Fibroblast of villous mesenchyme (primary cell): ENCODE measurements at regions not wholly inside any gene's neighbourhood (a gene's known extent, or its start where the extent isn't known, plus 50 kb on each side); places are given as distances from the start of the nearest gene placed in this dataset.
"Not testable (repeated sequence)": the region's sequence is repeated elsewhere in the genome, so short reads cannot be mapped to it uniquely, and the experiment has no call there.

Experiments used
- DNase-seq: peaks from one replicate; pipeline ENCODE4 v3.0.0-alpha.2; 2010; ENCODE audit warnings: low read depth
- H3K4me3 ChIP-seq: 2 replicates; pipeline ENCODE4 v1.5.1; 2011; ENCODE audit warnings: low read depth, mild to moderate bottlenecking, low read length
- TF ChIP-seq, protein P1 (sequence below): IDR thresholded peaks from 2 replicates; pipeline ENCODE4 v1.5.1; 2012; ENCODE audit warnings: low read depth, mild to moderate bottlenecking, low read length; ENCODE audit not compliant: insufficient read depth

GRCh38 chr21:22174746-22175145 is 1176.5 kb downstream of the NCAM2 start:
- TF ChIP-seq, protein P1, sequence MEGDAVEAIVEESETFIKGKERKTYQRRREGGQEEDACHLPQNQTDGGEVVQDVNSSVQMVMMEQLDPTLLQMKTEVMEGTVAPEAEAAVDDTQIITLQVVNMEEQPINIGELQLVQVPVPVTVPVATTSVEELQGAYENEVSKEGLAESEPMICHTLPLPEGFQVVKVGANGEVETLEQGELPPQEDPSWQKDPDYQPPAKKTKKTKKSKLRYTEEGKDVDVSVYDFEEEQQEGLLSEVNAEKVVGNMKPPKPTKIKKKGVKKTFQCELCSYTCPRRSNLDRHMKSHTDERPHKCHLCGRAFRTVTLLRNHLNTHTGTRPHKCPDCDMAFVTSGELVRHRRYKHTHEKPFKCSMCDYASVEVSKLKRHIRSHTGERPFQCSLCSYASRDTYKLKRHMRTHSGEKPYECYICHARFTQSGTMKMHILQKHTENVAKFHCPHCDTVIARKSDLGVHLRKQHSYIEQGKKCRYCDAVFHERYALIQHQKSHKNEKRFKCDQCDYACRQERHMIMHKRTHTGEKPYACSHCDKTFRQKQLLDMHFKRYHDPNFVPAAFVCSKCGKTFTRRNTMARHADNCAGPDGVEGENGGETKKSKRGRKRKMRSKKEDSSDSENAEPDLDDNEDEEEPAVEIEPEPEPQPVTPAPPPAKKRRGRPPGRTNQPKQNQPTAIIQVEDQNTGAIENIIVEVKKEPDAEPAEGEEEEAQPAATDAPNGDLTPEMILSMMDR: no peak
- DNase-seq: no peak

GRCh38 chr21:22189278-22189677 is 1191.1 kb downstream of the NCAM2 start:
- no peak overlapping the region for H3K4me3 ChIP-seq
- DNase-seq: no peak
- TF ChIP-seq, protein P1: no peak

More at GRCh38 chr21:22174746-22175145, 1176.5 kb downstream of the NCAM2 start:
- no peak overlapping the region for H3K4me3 ChIP-seq

DNA sequence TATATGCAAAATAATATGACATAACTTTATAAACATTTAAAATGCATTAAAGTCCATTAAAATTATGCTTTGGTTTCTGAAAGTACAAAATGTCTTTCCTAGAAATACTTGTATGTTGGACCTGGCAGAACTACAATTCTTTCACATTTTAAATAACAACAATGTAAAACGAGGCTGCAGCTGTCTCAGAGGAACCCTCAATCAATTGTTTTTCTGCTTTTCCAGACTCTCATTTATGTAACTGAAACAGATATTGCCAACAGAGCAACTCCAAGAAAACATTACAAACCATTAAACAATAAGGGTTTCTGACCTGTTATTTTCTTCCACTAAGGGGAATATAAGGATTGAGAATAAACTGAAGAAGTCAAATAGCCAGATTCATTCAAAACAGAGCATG is 1193.4 kb downstream of the NCAM2 start:
- H3K4me3 ChIP-seq: no peak overlapping the region
- DNase-seq: no peak
- TF ChIP-seq, protein P1: no peak

DNA sequence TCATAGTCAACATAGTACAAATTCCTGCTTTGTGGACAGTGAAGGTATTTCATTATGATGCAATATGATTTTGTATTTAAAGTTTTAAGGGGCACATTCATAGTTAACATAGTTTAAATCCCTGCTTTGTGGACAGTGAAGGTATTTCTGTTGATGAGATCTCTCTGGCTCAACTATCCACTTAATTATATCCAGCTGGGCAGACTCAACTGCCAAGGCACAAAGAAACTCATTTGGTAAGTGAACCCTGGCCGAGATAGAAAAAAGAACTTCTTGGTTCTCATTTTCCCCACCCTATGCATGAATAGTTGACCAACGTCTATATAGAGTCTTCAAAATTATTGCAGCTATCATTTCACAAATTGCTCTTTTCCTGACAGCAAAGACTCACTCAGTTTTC is 1194.6 kb downstream of the NCAM2 start:
- no peak overlapping the region for H3K4me3 ChIP-seq
- TF ChIP-seq, protein P1: no peak
- no peak for DNase-seq

- DNase-seq, H3K4me3 ChIP-seq: not testable (repeated sequence)
Observed at GRCh38 chr21:22194986-22195385, 1196.8 kb downstream of the NCAM2 start.

GRCh38 chr21:22200378-22201092 is 1202.3 kb downstream of the NCAM2 start:
- no peak overlapping the region for H3K4me3 ChIP-seq
- TF ChIP-seq, protein P1: no peak

GRCh38 chr21:22201126-22201525 is 1202.9 kb downstream of the NCAM2 start:
- DNase-seq: no peak
- TF ChIP-seq, protein P1: no peak
- H3K4me3 ChIP-seq: no peak overlapping the region

More at GRCh38 chr21:22200378-22201092, 1202.3 kb downstream of the NCAM2 start:
- no peak for DNase-seq
